OCI-LY7 (cell line): ENCODE measurements at regions not wholly inside any gene's neighbourhood (a gene's known extent, or its start where the extent isn't known, plus 50 kb on each side); places are given as distances from the start of the nearest gene placed in this dataset.

Experiments
- EZH2phosphoT487 ChIP-seq: fragments of 200-600 bp; sonication (generic); IDR thresholded peaks from 2 replicates; pipeline ENCODE4 v1.6.1; 2018; ENCODE audit warnings: low read depth, borderline replicate concordance, mild to moderate bottlenecking, mixed run types, antibody characterized with exemption, low read length, moderate library complexity, mixed read lengths
- TF ChIP-seq, protein P1 (sequence below): fragments of 200-600 bp; sonication (generic); conservative IDR thresholded peaks from 2 replicates; pipeline ENCODE4 v1.5.1; 2014; ENCODE audit warnings: mild to moderate bottlenecking, antibody characterized with exemption, low read length, moderate library complexity, mixed read lengths

DNA sequence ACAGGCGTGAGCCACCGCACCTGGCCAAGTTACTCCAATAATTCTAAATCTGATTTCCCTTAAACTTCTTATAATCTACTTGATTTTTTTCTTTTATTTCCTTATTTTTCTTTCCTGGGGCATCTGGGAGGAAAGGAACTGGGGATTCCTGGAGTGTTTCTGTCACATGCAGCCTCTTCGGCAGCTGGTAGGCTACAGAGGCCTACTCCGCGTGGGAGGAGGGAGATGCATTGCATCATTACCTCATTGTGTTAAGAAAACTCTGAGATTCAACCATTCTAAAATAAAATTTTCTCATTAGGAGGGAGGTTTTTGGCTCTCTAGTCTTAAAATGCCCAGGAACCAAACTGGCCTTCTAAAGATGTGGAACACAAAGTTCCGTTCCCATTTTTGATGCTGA is 64.0 kb downstream of the SOX9 start:
- TF ChIP-seq, protein P1, sequence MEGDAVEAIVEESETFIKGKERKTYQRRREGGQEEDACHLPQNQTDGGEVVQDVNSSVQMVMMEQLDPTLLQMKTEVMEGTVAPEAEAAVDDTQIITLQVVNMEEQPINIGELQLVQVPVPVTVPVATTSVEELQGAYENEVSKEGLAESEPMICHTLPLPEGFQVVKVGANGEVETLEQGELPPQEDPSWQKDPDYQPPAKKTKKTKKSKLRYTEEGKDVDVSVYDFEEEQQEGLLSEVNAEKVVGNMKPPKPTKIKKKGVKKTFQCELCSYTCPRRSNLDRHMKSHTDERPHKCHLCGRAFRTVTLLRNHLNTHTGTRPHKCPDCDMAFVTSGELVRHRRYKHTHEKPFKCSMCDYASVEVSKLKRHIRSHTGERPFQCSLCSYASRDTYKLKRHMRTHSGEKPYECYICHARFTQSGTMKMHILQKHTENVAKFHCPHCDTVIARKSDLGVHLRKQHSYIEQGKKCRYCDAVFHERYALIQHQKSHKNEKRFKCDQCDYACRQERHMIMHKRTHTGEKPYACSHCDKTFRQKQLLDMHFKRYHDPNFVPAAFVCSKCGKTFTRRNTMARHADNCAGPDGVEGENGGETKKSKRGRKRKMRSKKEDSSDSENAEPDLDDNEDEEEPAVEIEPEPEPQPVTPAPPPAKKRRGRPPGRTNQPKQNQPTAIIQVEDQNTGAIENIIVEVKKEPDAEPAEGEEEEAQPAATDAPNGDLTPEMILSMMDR, result no peak
- no peak for TF ChIP-seq EZH2phosphoT487
